Muscle of leg (tissue), 3 donors: ENCODE measurements at regions not wholly inside any gene's neighbourhood (a gene's known extent, or its start where the extent isn't known, plus 50 kb on each side); places are given as distances from the start of the nearest gene placed in this dataset.
"Not testable (repeated sequence)": the region's sequence is repeated elsewhere in the genome, so short reads cannot be mapped to it uniquely, and the experiment has no call there.

Experiments
- DNase-seq: peaks from one replicate; pipeline ENCODE4 v3.0.0; 2013
- H3K27ac ChIP-seq: one replicate; pipeline ENCODE4 v1.5.1; 2013; ENCODE audit warnings: mild to moderate bottlenecking, low read length, control low read depth
- H3K27me3 ChIP-seq: one replicate; pipeline ENCODE4 v1.6.1; 2013; ENCODE audit warnings: low read length; ENCODE audit not compliant: control insufficient read depth, insufficient read depth
- H3K36me3 ChIP-seq: one replicate; pipeline ENCODE4 v1.6.1; 2013; ENCODE audit warnings: low read length; ENCODE audit not compliant: control insufficient read depth, insufficient read depth
- H3K4me1 ChIP-seq: one replicate; pipeline ENCODE4 v1.6.1; 2013; ENCODE audit warnings: low read length; ENCODE audit not compliant: control insufficient read depth, insufficient read depth
- H3K4me3 ChIP-seq: one replicate; pipeline ENCODE4 v1.5.1; 2013; ENCODE audit warnings: low read length, control low read depth
- H3K9me3 ChIP-seq: replicated peaks from 2 replicates; pipeline ENCODE4 v1.6.1; 2013; ENCODE audit warnings: low read depth, low read length; ENCODE audit not compliant: control insufficient read depth
- WGBS: methylation state at CpG from one replicate; pipeline ENCODE4 v1.1.5; 2013; ENCODE audit warnings: missing lambda C conversion rate; ENCODE audit not compliant: insufficient coverage; 5-methylcytosine and 5-hydroxymethylcytosine counted together

DNA sequence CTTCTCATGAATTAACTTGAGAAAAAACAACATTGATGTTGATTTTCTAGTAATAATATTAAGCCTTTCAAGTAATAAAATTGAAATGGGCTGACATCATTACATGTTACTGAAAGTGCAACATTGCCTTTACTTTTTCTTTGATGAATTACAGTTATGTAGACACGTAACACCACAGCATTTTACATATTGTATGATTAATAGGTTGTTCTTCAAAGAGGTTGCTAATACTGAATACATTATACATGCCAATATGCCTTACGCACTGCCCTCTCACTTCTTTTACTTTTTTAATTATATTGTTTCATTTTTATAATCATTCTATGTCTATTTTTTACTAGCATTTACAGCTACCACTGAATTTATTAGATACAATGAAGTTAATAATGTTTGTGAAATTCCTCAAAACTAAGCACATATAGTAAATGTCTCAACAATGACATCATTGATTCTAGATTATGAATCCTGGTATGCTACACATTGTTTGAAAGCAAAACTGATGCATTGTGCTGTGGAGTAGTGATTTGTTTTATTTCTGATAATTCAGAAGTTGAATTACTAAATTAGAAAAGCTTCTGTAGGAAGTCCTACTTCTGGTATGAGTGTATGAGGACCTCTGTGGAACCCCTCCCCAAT is 464.4 kb upstream of the IZUMO3 start:
- no peaks in the 10 kb centered on the region for H3K36me3 ChIP-seq
- no CpG with 5 or more reads among the region's 2 CpGs for WGBS

DNA sequence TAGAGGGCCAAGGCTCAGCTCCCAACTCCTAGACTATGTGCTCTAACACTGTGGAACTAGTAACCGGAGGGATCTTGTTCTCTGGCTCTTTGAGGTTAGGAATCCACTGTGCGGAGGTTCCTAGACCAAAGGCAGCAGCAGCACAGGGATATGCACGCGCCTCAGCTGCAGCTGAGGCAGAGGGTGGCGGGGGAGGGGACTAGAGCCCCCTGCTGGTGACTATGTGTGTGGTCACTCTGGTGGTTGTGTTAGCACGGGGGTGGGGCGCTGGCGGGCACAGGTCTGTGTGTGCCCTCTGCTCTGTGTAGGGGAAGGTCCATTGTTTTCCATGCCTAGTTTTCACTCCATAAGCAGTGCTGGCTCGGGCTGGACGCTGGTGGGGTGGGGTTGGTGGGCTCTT is 458.0 kb upstream of the IZUMO3 start:
- peaks cover 5% of the 10 kb centered on the region for H3K9me3 ChIP-seq
- 64% methylated on average over 6 of the region's 10 CpGs for WGBS
- H3K4me3 ChIP-seq: no peak overlapping the region
- no peaks in the 10 kb centered on the region for H3K27me3 ChIP-seq
- no peak for DNase-seq
- H3K36me3 ChIP-seq: no peaks in the 10 kb centered on the region
- H3K4me1 ChIP-seq: no peaks in the 10 kb centered on the region
- no peak overlapping the region for H3K27ac ChIP-seq

More for the DNA sequence above, 464.4 kb upstream of the IZUMO3 start:
- H3K4me3 ChIP-seq: no peak overlapping the region
- no peaks in the 10 kb centered on the region for H3K4me1 ChIP-seq
- H3K9me3 ChIP-seq: no peaks in the 10 kb centered on the region
- DNase-seq: no peak
- no peaks in the 10 kb centered on the region for H3K27me3 ChIP-seq
- no peak overlapping the region for H3K27ac ChIP-seq

DNA sequence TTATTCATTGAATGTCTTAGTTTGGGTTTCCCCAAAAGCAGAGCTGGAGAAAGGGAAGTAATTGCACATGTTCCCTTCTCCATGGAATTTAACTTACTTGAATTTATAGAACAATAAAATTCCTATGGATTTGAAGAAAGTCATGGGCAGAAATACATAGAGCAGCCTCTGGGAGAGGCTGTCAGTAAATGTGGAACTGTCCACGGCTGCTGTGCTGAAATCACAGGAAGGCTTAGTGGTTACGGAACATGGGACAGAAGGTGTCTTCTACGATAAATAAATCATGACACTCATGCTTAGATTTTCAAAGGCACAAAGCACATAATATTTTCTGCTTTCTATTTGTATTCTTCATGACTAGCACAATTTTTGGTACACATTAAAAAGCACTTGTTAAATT is 440.6 kb upstream of the IZUMO3 start:
- H3K27ac ChIP-seq: no peak overlapping the region
- no peak overlapping the region for H3K4me3 ChIP-seq
- H3K27me3 ChIP-seq: no peaks in the 10 kb centered on the region
- WGBS: no CpG with 5 or more reads among the region's 3 CpGs
- H3K36me3 ChIP-seq: no peaks in the 10 kb centered on the region
- no peaks in the 10 kb centered on the region for H3K4me1 ChIP-seq
- DNase-seq: peak; percentile 13
- H3K9me3 ChIP-seq: peaks cover 2% of the 10 kb centered on the region

DNA sequence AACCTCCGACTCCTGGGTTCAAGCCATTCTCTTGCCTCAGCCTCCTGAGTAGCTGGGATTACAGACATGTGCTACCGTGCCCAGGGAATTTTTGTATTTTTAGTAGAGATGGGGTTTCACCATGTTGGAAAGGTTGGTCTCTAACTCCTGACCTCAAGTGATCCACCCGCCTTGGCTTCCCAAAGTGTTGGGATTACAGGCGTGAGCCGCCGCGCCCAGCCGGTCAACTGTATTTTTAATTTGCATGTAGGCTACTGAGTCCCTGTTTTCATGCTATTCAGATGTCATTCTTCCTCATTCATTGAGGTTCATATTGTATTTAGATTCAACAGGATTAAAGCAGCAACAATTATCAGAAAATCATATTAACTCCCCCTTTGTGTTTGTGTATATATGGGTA is 425.1 kb upstream of the IZUMO3 start:
- H3K27me3 ChIP-seq, H3K27ac ChIP-seq, DNase-seq, H3K9me3 ChIP-seq, H3K4me3 ChIP-seq, H3K36me3 ChIP-seq, H3K4me1 ChIP-seq: not testable (repeated sequence)
- WGBS: 100% methylated on average over 2 of the region's 8 CpGs

- no peak overlapping the region for H3K4me3 ChIP-seq
- H3K27me3 ChIP-seq: no peaks in the 10 kb centered on the region
- H3K4me1 ChIP-seq: no peaks in the 10 kb centered on the region
- DNase-seq: peak; percentile 1
- H3K36me3 ChIP-seq: no peaks in the 10 kb centered on the region
- H3K27ac ChIP-seq: no peak overlapping the region
- H3K9me3 ChIP-seq: no peaks in the 10 kb centered on the region
Observed at GRCh38 chr9:24961762-24962161, 416.1 kb upstream of the IZUMO3 start.

DNA sequence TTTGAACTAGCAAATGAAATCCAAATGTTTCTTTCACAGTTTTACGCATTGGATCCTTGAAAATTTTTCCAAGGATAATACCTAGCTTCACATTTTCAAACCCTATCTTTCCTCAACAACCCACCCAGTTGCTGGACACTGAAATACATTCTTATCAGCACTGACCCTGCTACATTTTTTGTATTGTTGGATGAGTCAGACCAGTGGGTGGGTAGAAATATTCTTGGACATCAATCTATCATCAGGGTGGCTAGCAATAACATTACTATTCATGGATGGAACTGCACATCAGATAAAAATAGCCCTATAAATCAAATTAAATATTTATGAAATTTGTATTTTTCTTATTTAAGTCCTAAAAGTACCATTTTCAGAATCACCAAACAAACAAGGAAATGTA is 407.4 kb upstream of the IZUMO3 start:
- H3K36me3 ChIP-seq: no peaks in the 10 kb centered on the region
- no peaks in the 10 kb centered on the region for H3K4me1 ChIP-seq
- H3K27me3 ChIP-seq: no peaks in the 10 kb centered on the region
- H3K9me3 ChIP-seq: peaks cover 4% of the 10 kb centered on the region
- no peak for DNase-seq
- WGBS: no CpG with 5 or more reads among the region's 1 CpG
- H3K4me3 ChIP-seq: no peak overlapping the region
- H3K27ac ChIP-seq: no peak overlapping the region

DNA sequence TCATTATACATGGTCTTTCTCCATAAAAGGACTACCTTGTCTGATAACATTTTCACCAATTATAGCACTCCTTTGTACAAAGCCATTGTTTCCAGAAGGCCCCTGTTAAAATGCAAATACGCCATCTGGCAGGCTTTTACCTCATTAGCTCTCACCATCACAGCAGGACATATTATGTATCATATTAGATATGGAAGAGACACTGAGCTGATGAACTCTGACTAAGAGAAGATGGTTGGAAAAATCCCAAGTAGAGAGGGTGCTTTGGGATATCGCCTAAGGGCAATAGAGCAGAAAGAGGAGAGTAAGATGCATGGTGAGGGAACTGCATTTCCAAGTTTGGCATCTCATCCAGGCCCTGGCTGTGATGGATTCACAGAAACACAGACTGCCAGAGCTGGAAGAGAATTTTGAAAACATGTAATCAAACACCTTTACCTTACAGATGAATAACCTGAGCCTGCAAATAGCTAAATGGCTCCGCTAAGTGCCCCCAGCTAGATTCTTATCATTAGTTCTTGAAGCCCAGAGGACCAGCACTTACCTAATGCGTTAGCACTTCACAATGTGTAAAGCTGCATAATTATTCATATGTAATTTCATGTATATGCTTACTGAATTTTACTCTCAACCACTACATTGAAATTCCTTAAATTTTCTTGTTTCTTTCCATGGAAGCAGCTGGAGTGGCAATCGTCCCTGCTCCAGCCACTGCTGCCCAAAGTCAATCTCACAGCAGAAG is 393.6 kb upstream of the IZUMO3 start:
- Histone ChIP-seq H3K27me3 (no peaks in the 10 kb centered on the region), H3K36me3 (no peaks in the 10 kb centered on the region), H3K4me3 (no peak overlapping the region), H3K4me1 (no peaks in the 10 kb centered on the region), H3K9me3 (no peaks in the 10 kb centered on the region), H3K27ac (no peak overlapping the region)
- 65% methylated on average over 2 of the region's 5 CpGs for WGBS
- no peak for DNase-seq

DNA sequence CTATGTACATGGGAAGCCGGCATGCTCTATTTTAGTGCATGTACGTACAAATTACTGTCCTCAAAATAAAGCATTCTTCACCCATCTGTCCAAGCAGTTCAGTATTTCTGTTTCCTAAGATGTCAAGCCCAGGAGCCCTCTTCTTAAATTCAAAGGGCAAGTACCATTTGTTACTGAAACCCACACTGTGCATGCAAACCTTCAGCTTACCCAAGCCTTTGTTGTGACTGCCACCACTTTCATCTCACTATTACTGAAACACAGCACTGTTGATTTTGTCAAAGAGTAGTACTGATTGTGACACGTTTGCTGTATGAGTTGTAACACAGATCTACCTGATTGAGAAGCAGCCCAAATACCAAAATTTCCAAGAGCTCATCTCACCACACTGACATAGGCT is 390.4 kb upstream of the IZUMO3 start:
- DNase-seq: no peak
- 83% methylated on average over 2 of the region's 3 CpGs for WGBS
- no peak overlapping the region for H3K27ac ChIP-seq
- no peaks in the 10 kb centered on the region for H3K27me3 ChIP-seq
- no peaks in the 10 kb centered on the region for H3K36me3 ChIP-seq
- H3K9me3 ChIP-seq: no peaks in the 10 kb centered on the region
- H3K4me1 ChIP-seq: no peaks in the 10 kb centered on the region
- H3K4me3 ChIP-seq: no peak overlapping the region

DNA sequence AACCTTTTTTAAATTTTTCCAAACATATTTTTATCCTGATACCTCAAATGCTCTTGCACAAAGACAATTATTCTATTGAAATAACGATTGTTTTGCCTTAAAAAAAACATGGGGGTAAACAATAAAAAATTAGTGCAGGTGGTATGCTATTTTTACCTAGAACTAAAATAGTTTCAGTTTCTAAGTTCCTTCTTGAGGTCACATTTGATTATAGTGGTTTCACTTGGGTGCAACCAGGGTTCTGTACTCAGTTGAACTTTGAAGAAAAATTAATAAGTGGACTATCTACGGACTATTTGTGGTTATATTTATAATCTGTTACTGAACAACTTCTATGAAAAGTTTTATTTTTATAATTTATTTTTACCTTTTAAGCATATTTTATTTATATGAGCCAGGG is 387.1 kb upstream of the IZUMO3 start:
- WGBS: no CpG with 5 or more reads among the region's 2 CpGs
- H3K27me3 ChIP-seq: no peaks in the 10 kb centered on the region
- no peaks in the 10 kb centered on the region for H3K4me1 ChIP-seq
- H3K9me3 ChIP-seq: no peaks in the 10 kb centered on the region
- DNase-seq: no peak
- no peaks in the 10 kb centered on the region for H3K36me3 ChIP-seq
- no peak overlapping the region for H3K27ac ChIP-seq
- no peak overlapping the region for H3K4me3 ChIP-seq

GRCh38 chr9:24931894-24932293 is 386.2 kb upstream of the IZUMO3 start:
- Histone ChIP-seq H3K4me1 (no peaks in the 10 kb centered on the region), H3K27ac (no peak overlapping the region), H3K27me3 (no peaks in the 10 kb centered on the region), H3K36me3 (no peaks in the 10 kb centered on the region), H3K4me3 (no peak overlapping the region), H3K9me3 (no peaks in the 10 kb centered on the region)
- WGBS: no CpG with 5 or more reads among the region's 3 CpGs
- no peak for DNase-seq

GRCh38 chr9:24912767-24913166 is 367.1 kb upstream of the IZUMO3 start:
- no peaks in the 10 kb centered on the region for H3K9me3 ChIP-seq
- H3K36me3 ChIP-seq: no peaks in the 10 kb centered on the region
- H3K4me3 ChIP-seq: no peak overlapping the region
- no peaks in the 10 kb centered on the region for H3K4me1 ChIP-seq
- H3K27me3 ChIP-seq: no peaks in the 10 kb centered on the region
- no peak overlapping the region for H3K27ac ChIP-seq
- DNase-seq: no peak
